ENCODE measurements at regions not wholly inside any gene's neighbourhood (a gene's known extent, or its start where the extent isn't known, plus 50 kb on each side); places are given as distances from the start of the nearest gene placed in this dataset. TPM values are rescaled to one million over a fixed set of nuclear protein-coding genes. Genes with fewer than 3 reads are reported as not detected.

GRCh38 chr1:57474137-57474750 lies 50.4 kb upstream of the DAB1 start (continued):
- no peak for TF ChIP-seq FOXM1 (IDR thresholded peaks at IDR 0.05; ENCODE audit: low read depth, low read length)
- no peak for TF ChIP-seq SP1 (IDR thresholded peaks at IDR 0.05; ENCODE audit: low read depth, low read length)
- TF ChIP-seq EGR1 (IDR thresholded peaks at IDR 0.05; ENCODE audit: borderline replicate concordance in 1 of 2, low read depth in 2 of 2, low read length in 2 of 2): no peak
- TF ChIP-seq POLR2AphosphoS2 (IDR thresholded peaks at IDR 0.05; ENCODE audit: low read depth, low read length): no peak
- no peak for TF ChIP-seq CREM (IDR thresholded peaks at IDR 0.05; ENCODE audit: low read depth)

Small RNA genes in the stretch of these regions (small RNA-seq; reads per million reads assigned to genes)
- not detected for gene AL445193.1

Data from GM12878 (cell line).